H9 (cell line): ENCODE measurements at regions not wholly inside any gene's neighbourhood (a gene's known extent, or its start where the extent isn't known, plus 50 kb on each side); places are given as distances from the start of the nearest gene placed in this dataset.

Source experiments
- DNase-seq: peaks from one replicate; pipeline ENCODE4 v3.0.0-alpha.2; 2017
- H2AFZ ChIP-seq: one replicate; pipeline ENCODE4 v1.6.1; 2013; ENCODE audit warnings: mild to moderate bottlenecking, low read length, control low read depth, moderate library complexity
- H2AK5ac ChIP-seq: 2 replicates; pipeline ENCODE4 v1.6.1; 2013; ENCODE audit warnings: low read length, control low read depth, mixed read lengths; ENCODE audit not compliant: insufficient read length
- H2BK120ac ChIP-seq: one replicate; pipeline ENCODE4 v1.6.1; 2013; ENCODE audit warnings: low read depth, mild to moderate bottlenecking, low read length, control low read depth, inconsistent platforms; ENCODE audit not compliant: poor library complexity, severe bottlenecking
- H2BK12ac ChIP-seq: 2 replicates; pipeline ENCODE4 v1.6.1; 2013; ENCODE audit warnings: low read length, control low read depth, mixed read lengths, low read depth; ENCODE audit not compliant: insufficient read length
- H2BK15ac ChIP-seq: 2 replicates; pipeline ENCODE4 v1.6.1; 2013; ENCODE audit warnings: low read depth, low read length, control low read depth
- H2BK20ac ChIP-seq: one replicate; pipeline ENCODE4 v1.6.1; 2013; ENCODE audit warnings: low read depth, mild to moderate bottlenecking, low read length, control low read depth, inconsistent platforms; ENCODE audit not compliant: poor library complexity, severe bottlenecking
- H2BK5ac ChIP-seq: 2 replicates; pipeline ENCODE4 v1.6.1; 2013; ENCODE audit warnings: low read length, control low read depth, mixed read lengths; ENCODE audit not compliant: insufficient read length
- H3K14ac ChIP-seq: 2 replicates; pipeline ENCODE4 v1.6.1; 2013; ENCODE audit warnings: low read length, control low read depth; ENCODE audit not compliant: insufficient read depth
- H3K18ac ChIP-seq: 2 replicates; pipeline ENCODE4 v1.6.1; 2013; ENCODE audit warnings: low read depth, mild to moderate bottlenecking, mixed read lengths, low read length, control low read depth; ENCODE audit not compliant: insufficient read length
- H3K23ac ChIP-seq: 2 replicates; pipeline ENCODE4 v1.6.1; 2013; ENCODE audit warnings: low read length, control low read depth, mixed read lengths, low read depth; ENCODE audit not compliant: insufficient read length
- H3K23me2 ChIP-seq: 2 replicates; pipeline ENCODE4 v1.6.1; 2013; ENCODE audit warnings: low read depth, mild to moderate bottlenecking, mixed read lengths, low read length, control low read depth; ENCODE audit not compliant: insufficient read length, poor library complexity, severe bottlenecking
- H3K27ac ChIP-seq: 2 replicates; pipeline ENCODE4 v1.5.1; 2013; ENCODE audit warnings: low read length, control low read depth, mixed read lengths, low read depth; ENCODE audit not compliant: insufficient read length
- H3K27me3 ChIP-seq: 2 replicates; pipeline ENCODE4 v1.6.1; 2013; ENCODE audit warnings: low read length, control low read depth, inconsistent platforms; ENCODE audit not compliant: insufficient read depth
- H3K4ac ChIP-seq: 2 replicates; pipeline ENCODE4 v1.6.1; 2013; ENCODE audit warnings: low read depth, mild to moderate bottlenecking, control low read depth, inconsistent platforms, low read length, moderate library complexity
- H3K4me1 ChIP-seq: 2 replicates; pipeline ENCODE4 v1.6.1; 2013; ENCODE audit warnings: low read length, control low read depth, inconsistent platforms; ENCODE audit not compliant: insufficient read depth
- H3K4me2 ChIP-seq: 2 replicates; pipeline ENCODE4 v1.6.1; 2013; ENCODE audit warnings: low read length, control low read depth, mixed read lengths; ENCODE audit not compliant: insufficient read length, insufficient read depth
- H3K56ac ChIP-seq: 2 replicates; pipeline ENCODE4 v1.6.1; 2013; ENCODE audit warnings: low read depth, mild to moderate bottlenecking, mixed read lengths, low read length, control low read depth; ENCODE audit not compliant: insufficient read length
- H3K79me1 ChIP-seq: 2 replicates; pipeline ENCODE4 v1.6.1; 2013; ENCODE audit warnings: low read depth, mild to moderate bottlenecking, moderate library complexity, low read length, control low read depth, inconsistent platforms; ENCODE audit not compliant: insufficient read depth, poor library complexity, severe bottlenecking
- H3K79me2 ChIP-seq: 2 replicates; pipeline ENCODE4 v1.6.1; 2013; ENCODE audit warnings: low read length, control low read depth, inconsistent platforms; ENCODE audit not compliant: insufficient read depth
- H3K9ac ChIP-seq: 2 replicates; pipeline ENCODE4 v1.6.1; 2013; ENCODE audit warnings: low read length, control low read depth, mixed read lengths; ENCODE audit not compliant: insufficient read length; ENCODE audit errors: extremely low read depth
- H3K9me3 ChIP-seq: one replicate; pipeline ENCODE4 v1.6.1; 2013; ENCODE audit warnings: low read depth, low read length, inconsistent platforms; ENCODE audit not compliant: control insufficient read depth
- H3T11ph ChIP-seq: one replicate; pipeline ENCODE4 v1.6.1; 2013; ENCODE audit warnings: mild to moderate bottlenecking, low read length, control low read depth, inconsistent platforms
- H4K20me1 ChIP-seq: one replicate; pipeline ENCODE4 v1.6.1; 2013; ENCODE audit not compliant: control insufficient read depth, insufficient read length, insufficient read depth
- H4K5ac ChIP-seq: 2 replicates; pipeline ENCODE4 v1.6.1; 2013; ENCODE audit warnings: low read depth, mild to moderate bottlenecking, mixed read lengths, low read length, control low read depth; ENCODE audit not compliant: insufficient read length
- H4K8ac ChIP-seq: replicated peaks from 2 replicates; pipeline ENCODE4 v1.6.1; 2013; ENCODE audit warnings: low read length, control low read depth, mixed read lengths, low read depth; ENCODE audit not compliant: insufficient read length
- H4K91ac ChIP-seq: 2 replicates; pipeline ENCODE4 v1.6.1; 2013; ENCODE audit warnings: low read depth, mild to moderate bottlenecking, moderate library complexity, mixed read lengths, low read length, control low read depth; ENCODE audit not compliant: insufficient read length
- H3K27ac Mint-ChIP-seq, 3 experiments: 2 replicates in 2 of 3; 3 replicates in 1 of 3; pipeline ENCODE4 v1.8.0; 2020 to 2021; ENCODE audit warnings: mixed read lengths in 3 of 3, mild to moderate bottlenecking in 1 of 3, moderate library complexity in 1 of 3
- H3K27me3 Mint-ChIP-seq: 2 replicates; pipeline ENCODE4 v1.8.0; 2021; ENCODE audit warnings: low read depth, mild to moderate bottlenecking, moderate library complexity, mixed read lengths
- H3K36me3 Mint-ChIP-seq, 3 experiments: 2 replicates in 2 of 3; 3 replicates in 1 of 3; pipeline ENCODE4 v1.8.0; 2020 to 2021; ENCODE audit warnings: low read depth in 3 of 3, mixed read lengths in 3 of 3; ENCODE audit not compliant: insufficient read depth in 1 of 3
- H3K4me1 Mint-ChIP-seq, 2 experiments: 2 replicates each; pipeline ENCODE4 v1.8.0; 2020; ENCODE audit warnings: mixed read lengths in 2 of 2
- H3K4me3 Mint-ChIP-seq, 2 experiments: 2 replicates in 1 of 2; 3 replicates in 1 of 2; pipeline ENCODE4 v1.8.0; 2020 to 2021; ENCODE audit warnings: mild to moderate bottlenecking in 2 of 2, mixed read lengths in 2 of 2, moderate library complexity in 1 of 2
- H3K9me3 Mint-ChIP-seq, 2 experiments: 2 replicates in 1 of 2; 3 replicates in 1 of 2; pipeline ENCODE4 v1.8.0; 2020; ENCODE audit warnings: mild to moderate bottlenecking in 2 of 2, mixed read lengths in 2 of 2, moderate library complexity in 1 of 2
- WGBS: extraction: QIAGEN DNeasy Blood & Tissue Kit; methylation state at CpG from one replicate; pipeline ENCODE4 v1.1.7; 2013; ENCODE audit warnings: missing lambda C conversion rate, low lambda C conversion rate, mixed read lengths; ENCODE audit not compliant: insufficient read length; ENCODE audit errors: extremely low coverage; 5-methylcytosine and 5-hydroxymethylcytosine counted together
- TF ChIP-seq, protein P1 (sequence below): fragments of 200-600 bp; sonication (generic); conservative IDR thresholded peaks from 3 replicates; pipeline ENCODE4 v1.8.0; 2021; ENCODE audit warnings: antibody characterized with exemption, mild to moderate bottlenecking

DNA sequence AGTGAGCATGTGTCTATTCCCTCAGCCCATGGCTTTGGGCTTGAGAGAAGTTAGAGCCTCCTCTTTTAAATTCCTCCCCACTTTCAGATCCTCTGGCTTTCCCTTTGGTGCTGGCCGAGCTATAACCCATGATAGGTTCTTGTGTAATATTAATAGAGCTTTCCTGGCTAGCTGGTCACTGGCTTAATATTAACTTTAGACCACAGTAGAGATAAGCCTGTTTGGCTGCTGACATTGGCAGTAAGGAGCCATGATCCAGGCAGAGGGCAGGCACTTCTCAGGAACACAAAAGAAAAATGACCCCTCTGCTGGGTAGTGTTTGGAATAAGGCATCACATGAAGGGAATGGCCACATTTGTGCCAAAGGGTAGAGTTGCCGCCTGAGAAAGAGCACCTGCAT is 65.4 kb upstream of the UMPS start:
- no peak overlapping the region for H3K14ac ChIP-seq
- H3K4me1 Mint-ChIP-seq: no peaks in the 10 kb centered on the region
- H2BK120ac ChIP-seq: no peak overlapping the region
- H3K79me1 ChIP-seq: no peaks in the 10 kb centered on the region
- H3K4me3 Mint-ChIP-seq: no peak overlapping the region
- no peaks in the 10 kb centered on the region for H3K9me3 Mint-ChIP-seq
- TF ChIP-seq, protein P1, sequence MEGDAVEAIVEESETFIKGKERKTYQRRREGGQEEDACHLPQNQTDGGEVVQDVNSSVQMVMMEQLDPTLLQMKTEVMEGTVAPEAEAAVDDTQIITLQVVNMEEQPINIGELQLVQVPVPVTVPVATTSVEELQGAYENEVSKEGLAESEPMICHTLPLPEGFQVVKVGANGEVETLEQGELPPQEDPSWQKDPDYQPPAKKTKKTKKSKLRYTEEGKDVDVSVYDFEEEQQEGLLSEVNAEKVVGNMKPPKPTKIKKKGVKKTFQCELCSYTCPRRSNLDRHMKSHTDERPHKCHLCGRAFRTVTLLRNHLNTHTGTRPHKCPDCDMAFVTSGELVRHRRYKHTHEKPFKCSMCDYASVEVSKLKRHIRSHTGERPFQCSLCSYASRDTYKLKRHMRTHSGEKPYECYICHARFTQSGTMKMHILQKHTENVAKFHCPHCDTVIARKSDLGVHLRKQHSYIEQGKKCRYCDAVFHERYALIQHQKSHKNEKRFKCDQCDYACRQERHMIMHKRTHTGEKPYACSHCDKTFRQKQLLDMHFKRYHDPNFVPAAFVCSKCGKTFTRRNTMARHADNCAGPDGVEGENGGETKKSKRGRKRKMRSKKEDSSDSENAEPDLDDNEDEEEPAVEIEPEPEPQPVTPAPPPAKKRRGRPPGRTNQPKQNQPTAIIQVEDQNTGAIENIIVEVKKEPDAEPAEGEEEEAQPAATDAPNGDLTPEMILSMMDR: no peak
- no peaks in the 10 kb centered on the region for H3K9me3 ChIP-seq
- H3K56ac ChIP-seq: no peak overlapping the region
- no peak overlapping the region for H2AFZ ChIP-seq
- no peak overlapping the region for H2BK20ac ChIP-seq
- H3K9ac ChIP-seq: no peak overlapping the region
- H3K18ac ChIP-seq: no peak overlapping the region
- H2BK12ac ChIP-seq: no peak overlapping the region
- no peak overlapping the region for H2AK5ac ChIP-seq
- H3K36me3 Mint-ChIP-seq: no peaks in the 10 kb centered on the region
- no peak overlapping the region for H4K91ac ChIP-seq
- no peak overlapping the region for H4K5ac ChIP-seq
- peak overlapping the region in 1 of 3 experiments; percentile 23; a peak in 1 of 7 replicates for H3K27ac Mint-ChIP-seq
- no peak overlapping the region for H4K8ac ChIP-seq
- no peak overlapping the region for H3K27ac ChIP-seq
- H3K27me3 ChIP-seq: no peaks in the 10 kb centered on the region
- no peaks in the 10 kb centered on the region for H3K79me2 ChIP-seq
- no peak overlapping the region for H2BK15ac ChIP-seq
- H2BK5ac ChIP-seq: no peak overlapping the region
- no peak overlapping the region for H3K4me2 ChIP-seq
- no peaks in the 10 kb centered on the region for H3K27me3 Mint-ChIP-seq
- no peak overlapping the region for H3T11ph ChIP-seq
- H3K23ac ChIP-seq: no peak overlapping the region
- no peaks in the 10 kb centered on the region for H4K20me1 ChIP-seq
- WGBS: no CpG with 5 or more reads among the region's 2 CpGs
- no peaks in the 10 kb centered on the region for H3K23me2 ChIP-seq
- no peak overlapping the region for H3K4ac ChIP-seq
- no peak for DNase-seq
- H3K4me1 ChIP-seq: no peaks in the 10 kb centered on the region
